Medulla oblongata (tissue), 1 donor: ENCODE measurements at regions not wholly inside any gene's neighbourhood (a gene's known extent, or its start where the extent isn't known, plus 50 kb on each side); places are given as distances from the start of the nearest gene placed in this dataset.
"Not testable (repeated sequence)": the region's sequence is repeated elsewhere in the genome, so short reads cannot be mapped to it uniquely, and the experiment has no call there.

ENCODE experiments used
- DNase-seq: peaks from one replicate; pipeline ENCODE4 v3.0.0-alpha.2; 2015; ENCODE audit errors: extremely low spot score

DNA sequence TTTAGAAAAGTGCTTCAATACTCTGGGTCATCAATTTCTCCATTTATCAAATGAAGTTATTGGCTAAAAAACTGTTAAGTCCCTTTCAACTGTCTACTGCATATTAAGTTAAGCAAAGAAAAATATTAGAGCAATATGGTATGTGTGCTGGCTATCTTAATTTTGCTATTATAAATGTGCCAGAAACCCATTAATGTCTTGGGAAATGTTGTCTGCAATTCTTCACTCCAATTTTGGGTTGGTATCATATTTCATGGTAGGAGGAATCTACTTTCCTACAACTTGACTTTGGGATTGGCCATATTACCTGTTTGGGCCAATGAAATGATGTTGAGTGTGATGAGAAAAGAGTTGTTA, 1063.9 kb downstream of the PLA2G4A start:
- DNase-seq, result no peak

GRCh38 chr1:187893471-187893870, 1064.7 kb downstream of the PLA2G4A start:
- no peak for DNase-seq

DNA sequence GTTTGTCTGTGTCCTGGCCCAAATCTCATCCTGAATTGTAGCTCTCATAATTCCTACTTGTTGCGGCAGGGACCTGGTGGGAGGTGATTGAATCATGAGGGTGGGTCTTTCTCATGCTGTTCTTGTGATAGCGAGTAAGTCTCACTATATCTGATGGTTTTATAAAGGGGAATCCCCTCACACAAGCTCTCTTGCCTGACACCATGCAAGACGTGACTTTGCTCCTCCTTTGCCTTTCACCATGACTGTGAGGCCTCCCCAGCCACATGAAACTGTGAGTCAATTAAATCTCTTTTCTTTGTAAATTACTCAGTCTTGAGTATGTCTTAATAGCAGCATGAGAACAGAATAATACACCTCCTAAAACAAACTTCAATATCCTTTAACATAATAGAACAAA, 1065.6 kb downstream of the PLA2G4A start:
- no peak for DNase-seq

DNA sequence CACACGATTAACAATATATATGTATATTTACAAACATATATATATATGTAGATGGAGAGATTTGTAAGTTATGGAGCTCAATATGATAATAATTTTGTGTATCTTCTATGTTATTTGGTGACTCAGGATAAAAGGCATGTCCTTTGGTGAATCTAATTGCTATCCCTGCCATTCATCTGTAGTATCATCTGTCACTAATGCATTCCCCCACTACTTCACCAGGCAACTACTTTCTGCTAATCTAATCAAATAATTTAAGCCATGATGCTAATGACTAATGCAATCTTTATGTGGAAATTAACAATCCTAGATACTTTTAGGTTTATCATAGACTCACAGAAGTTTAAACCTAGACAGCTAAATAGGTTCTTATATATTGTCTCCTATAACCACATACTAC, 1074.5 kb downstream of the PLA2G4A start:
- no peak for DNase-seq

GRCh38 chr1:187909382-187909781, 1080.6 kb downstream of the PLA2G4A start:
- DNase-seq, result no peak

GRCh38 chr1:187911820-187912219, 1083.1 kb downstream of the PLA2G4A start:
- no peak for DNase-seq

GRCh38 chr1:187920976-187921375, 1092.2 kb downstream of the PLA2G4A start:
- no peak for DNase-seq

DNA sequence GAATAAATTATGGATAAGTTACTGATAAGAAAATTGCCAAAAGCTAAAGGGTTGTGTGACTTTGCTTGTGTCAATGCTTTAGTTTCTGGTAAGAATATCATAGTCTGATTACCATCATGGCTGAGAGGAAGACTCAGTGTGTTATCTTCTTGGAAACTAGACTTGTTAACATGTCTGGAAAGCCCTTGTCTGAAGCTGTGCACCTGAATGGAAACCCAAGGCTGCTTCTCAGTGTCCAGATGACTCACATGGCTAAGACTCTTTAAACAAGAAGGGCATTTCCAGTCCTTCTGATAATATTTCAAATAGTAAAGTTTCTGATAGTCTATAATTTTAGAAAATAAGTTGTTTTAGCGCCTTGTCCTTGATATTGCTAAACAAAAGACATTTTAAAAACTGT, 1092.7 kb downstream of the PLA2G4A start:
- DNase-seq, result no peak

GRCh38 chr1:187922255-187922654, 1093.5 kb downstream of the PLA2G4A start:
- no peak for DNase-seq

GRCh38 chr1:187924252-187924651, 1095.5 kb downstream of the PLA2G4A start:
- no peak for DNase-seq

- DNase-seq, result peak; percentile 45
Measured at GRCh38 chr1:187928288-187928687, 1099.5 kb downstream of the PLA2G4A start.

GRCh38 chr1:187928696-187929095, 1099.9 kb downstream of the PLA2G4A start:
- DNase-seq, result no peak

GRCh38 chr1:187931776-187932175, 1103.0 kb downstream of the PLA2G4A start:
- DNase-seq, result no peak

- DNase-seq, result no peak
Measured at GRCh38 chr1:187933562-187934419, 1105.0 kb downstream of the PLA2G4A start.

DNA sequence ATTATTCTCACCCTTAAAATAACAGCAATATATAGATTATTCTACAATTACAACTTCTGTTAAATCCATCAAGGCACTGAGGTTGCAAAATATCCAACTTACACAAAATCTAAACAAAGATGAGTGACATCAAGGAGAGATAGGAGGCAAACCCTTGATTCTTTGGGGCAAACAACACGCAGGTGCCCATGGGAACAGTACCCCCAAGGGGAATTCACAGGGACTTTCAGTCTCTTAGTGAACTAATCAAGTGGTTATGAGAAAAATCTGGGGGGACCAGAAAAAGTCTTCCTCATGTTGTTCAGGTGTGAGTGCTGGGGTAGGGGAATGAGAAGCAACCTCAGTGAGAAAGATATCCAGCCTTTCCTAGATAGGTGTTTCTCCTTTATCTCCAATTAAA, 1107.9 kb downstream of the PLA2G4A start:
- no peak for DNase-seq

DNA sequence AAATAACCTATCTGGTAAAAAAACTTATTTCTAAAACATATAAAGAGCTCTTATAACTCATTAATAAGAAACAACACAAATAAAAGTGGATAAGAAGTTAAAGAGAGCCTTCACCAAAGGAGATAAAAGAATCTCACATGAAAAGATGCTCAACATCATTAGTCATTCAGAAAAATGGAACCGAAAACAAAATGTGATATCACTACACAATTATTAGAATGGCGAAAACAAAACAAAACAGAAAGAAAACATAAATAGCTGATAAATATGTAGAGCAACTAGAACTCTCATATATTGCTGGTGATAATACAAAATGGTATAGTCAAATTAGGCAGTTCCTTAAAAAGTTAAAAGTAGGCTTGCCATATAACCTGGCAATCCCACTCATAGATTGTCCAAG, 1109.3 kb downstream of the PLA2G4A start:
- DNase-seq, result no peak

DNA sequence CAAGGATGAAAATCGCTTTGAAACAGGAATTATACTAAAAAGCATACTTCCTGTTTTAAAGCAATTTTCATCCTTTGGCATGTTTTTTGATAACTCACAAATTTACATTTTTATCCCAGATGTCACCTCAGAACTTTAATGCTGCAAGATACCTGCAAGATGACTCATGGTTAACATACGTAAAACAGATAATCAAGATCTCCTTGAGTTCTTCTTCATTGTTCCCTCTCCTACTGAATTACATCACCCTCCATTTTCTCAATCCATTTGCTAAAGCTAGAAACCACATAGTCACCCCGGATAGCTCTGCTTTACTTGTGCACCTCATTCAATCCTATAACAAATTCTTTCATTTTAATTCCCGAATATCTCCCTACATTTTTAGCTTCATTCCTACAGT, 1114.2 kb downstream of the PLA2G4A start:
- no peak for DNase-seq

GRCh38 chr1:187943606-187944403, 1115.1 kb downstream of the PLA2G4A start:
- DNase-seq, result no peak

DNA sequence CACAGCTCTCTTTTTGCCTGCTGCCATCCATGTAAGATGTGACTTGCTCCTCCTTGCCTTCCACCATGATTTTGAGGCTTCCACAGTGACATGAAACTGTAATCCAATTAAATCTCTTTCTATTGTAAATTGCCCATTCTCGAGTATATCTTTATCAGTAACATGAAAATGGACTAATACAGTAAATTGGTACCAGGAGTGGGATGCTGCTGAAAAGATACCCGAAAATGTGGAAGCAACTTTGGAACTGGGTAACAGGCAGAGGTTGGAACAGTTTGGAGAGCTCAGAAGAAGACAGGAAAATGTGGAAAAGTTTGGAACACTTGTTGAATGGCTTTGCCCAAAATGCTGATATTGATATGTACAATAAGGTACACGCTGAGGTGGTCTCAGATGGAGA, 1117.9 kb downstream of the PLA2G4A start:
- not testable (repeated sequence) for DNase-seq

DNA sequence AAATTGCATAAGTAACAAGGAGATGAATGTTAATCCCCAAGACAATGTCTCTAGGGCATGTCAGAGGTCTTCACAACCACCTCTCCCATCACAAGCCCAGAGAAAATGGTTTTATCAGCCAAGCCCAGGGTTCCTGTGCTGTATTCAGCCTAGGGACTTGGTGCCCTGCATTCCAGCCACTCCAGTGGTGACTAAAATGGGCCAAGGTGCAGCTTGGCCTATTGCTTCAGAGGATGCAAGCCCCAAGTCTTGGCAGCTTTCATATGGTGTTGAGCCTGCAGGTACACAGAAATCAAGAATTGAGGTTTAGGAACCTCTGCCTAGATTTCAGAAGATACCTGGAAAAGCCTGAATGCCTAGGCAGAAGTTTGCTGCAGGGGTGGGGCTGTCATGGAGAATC, 1118.6 kb downstream of the PLA2G4A start:
- no peak for DNase-seq

- no peak for DNase-seq
Measured at GRCh38 chr1:187948170-187948794, 1119.5 kb downstream of the PLA2G4A start.

- no peak for DNase-seq
Measured at GRCh38 chr1:187949567-187949966, 1120.8 kb downstream of the PLA2G4A start.

DNA sequence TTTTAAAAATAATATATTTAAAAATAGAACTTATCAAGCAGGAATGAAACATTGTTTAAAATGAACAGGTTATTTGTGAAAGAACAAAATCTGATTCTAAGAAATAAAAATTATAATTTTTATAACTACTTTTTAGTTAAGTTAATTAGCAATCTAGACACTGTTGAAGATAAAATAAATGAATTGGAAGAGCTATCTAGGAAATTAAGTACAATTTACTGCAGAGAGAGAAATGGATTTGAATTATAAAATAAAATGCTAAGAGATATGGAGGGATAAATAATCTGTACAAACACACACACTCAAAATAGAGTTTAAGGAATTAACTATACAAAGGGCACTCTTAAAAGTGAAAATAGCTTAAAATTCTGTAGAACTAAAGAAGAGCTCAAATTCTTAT, 1123.1 kb downstream of the PLA2G4A start:
- no peak for DNase-seq
